GM18499 (cell line): ENCODE measurements at regions not wholly inside any gene's neighbourhood (a gene's known extent, or its start where the extent isn't known, plus 50 kb on each side); places are given as distances from the start of the nearest gene placed in this dataset.
A peak's percentile ranks its signal among the peaks of the same experiment; 100 is the strongest.
"Not testable (repeated sequence)": the region's sequence is repeated elsewhere in the genome, so short reads cannot be mapped to it uniquely, and the experiment has no call there.

ENCODE experiments used
- ATAC-seq: cut with Tn5 transposase; IDR thresholded peaks from one replicate; pipeline ENCODE4 v1.9.1; 2021; ENCODE audit warnings: moderate number of reproducible peaks; ENCODE audit not compliant: insufficient read depth, unreplicated experiment

- ATAC-seq: no peak
Observed at GRCh38 chr2:107093426-107093957, 207.5 kb upstream of the ST6GAL2 start.

- ATAC-seq: no peak
Observed at GRCh38 chr2:107094450-107094986, 208.6 kb upstream of the ST6GAL2 start.

GRCh38 chr2:107102176-107102575, 216.2 kb upstream of the ST6GAL2 start:
- no peak for ATAC-seq

GRCh38 chr2:107107351-107107750, 221.4 kb upstream of the ST6GAL2 start:
- ATAC-seq: no peak

GRCh38 chr2:107108556-107108955, 222.6 kb upstream of the ST6GAL2 start:
- no peak for ATAC-seq

GRCh38 chr2:107111623-107112022, 225.7 kb upstream of the ST6GAL2 start:
- no peak for ATAC-seq

- ATAC-seq: no peak
Observed at GRCh38 chr2:107112561-107112960, 226.6 kb upstream of the ST6GAL2 start.

GRCh38 chr2:107128381-107128780, 242.4 kb upstream of the ST6GAL2 start:
- ATAC-seq: no peak

GRCh38 chr2:107132070-107132469, 246.1 kb upstream of the ST6GAL2 start:
- peak; percentile 67 for ATAC-seq

- no peak for ATAC-seq
Observed at GRCh38 chr2:107132746-107133145, 246.8 kb upstream of the ST6GAL2 start.

GRCh38 chr2:107133412-107133811, 247.4 kb upstream of the ST6GAL2 start:
- no peak for ATAC-seq

- ATAC-seq: no peak
Observed at GRCh38 chr2:107136733-107137132, 250.8 kb upstream of the ST6GAL2 start.

- no peak for ATAC-seq
Observed at GRCh38 chr2:107137706-107138105, 251.7 kb upstream of the ST6GAL2 start.

- ATAC-seq: no peak
Observed at GRCh38 chr2:107146181-107146580, 260.2 kb upstream of the ST6GAL2 start.

GRCh38 chr2:107146645-107147044, 260.7 kb upstream of the ST6GAL2 start:
- not testable (repeated sequence) for ATAC-seq

GRCh38 chr2:107148055-107148454, 262.1 kb upstream of the ST6GAL2 start:
- ATAC-seq: no peak

- no peak for ATAC-seq
Observed at GRCh38 chr2:107148496-107148895, 262.5 kb upstream of the ST6GAL2 start.

GRCh38 chr2:107160640-107161239, 274.8 kb upstream of the ST6GAL2 start:
- no peak for ATAC-seq

GRCh38 chr2:107168141-107168540, 282.2 kb upstream of the ST6GAL2 start:
- ATAC-seq: no peak

- ATAC-seq: no peak
Observed at GRCh38 chr2:107174171-107174570, 288.2 kb upstream of the ST6GAL2 start.

GRCh38 chr2:107182981-107183380, 297.0 kb upstream of the ST6GAL2 start:
- no peak for ATAC-seq

GRCh38 chr2:107187870-107188269, 301.9 kb upstream of the ST6GAL2 start:
- ATAC-seq: no peak
